Vagina (tissue), 2 donors: ENCODE measurements at regions not wholly inside any gene's neighbourhood (a gene's known extent, or its start where the extent isn't known, plus 50 kb on each side); places are given as distances from the start of the nearest gene placed in this dataset.

ENCODE experiments used
- DNase-seq, 2 donors: peaks; one replicate each; pipeline ENCODE4 v3.0.0-alpha.2; 2017; ENCODE audit errors: extremely low spot score in 2 of 2
- H3K27ac ChIP-seq: fragments of 200-600 bp; sonication (generic); one replicate; pipeline ENCODE4 v1.5.1; 2019
- H3K27me3 ChIP-seq: fragments of 200-600 bp; sonication (generic); one replicate; pipeline ENCODE4 v1.5.1; 2019
- H3K36me3 ChIP-seq, 2 donors: fragments of 200-600 bp; sonication (generic); one replicate each; pipeline ENCODE4 v1.5.1; 2017 to 2019
- H3K4me1 ChIP-seq: fragments of 200-600 bp; sonication (generic); one replicate; pipeline ENCODE4 v1.5.1; 2019
- H3K4me3 ChIP-seq, 2 donors: fragments of 200-600 bp; sonication (generic); 1 replicate in 1 of 2; 2 replicates in 1 of 2; pipeline ENCODE4 v1.5.1; 2016 to 2019
- H3K9me3 ChIP-seq: fragments of 200-600 bp; sonication (generic); one replicate; pipeline ENCODE4 v1.5.1; 2019
- POLR2A ChIP-seq, 2 donors: fragments of 450-650 bp; IDR thresholded peaks; one replicate each; pipeline ENCODE4 v1.6.1; 2017; ENCODE audit warnings: antibody characterized with exemption in 2 of 2, mild to moderate bottlenecking in 2 of 2, moderate library complexity in 2 of 2
- POLR2AphosphoS5 ChIP-seq, 2 donors: sonication (generic); formaldehyde crosslinking; IDR thresholded peaks; one replicate each; pipeline ENCODE4 v1.9.0; 2017; ENCODE audit warnings: antibody characterized with exemption in 2 of 2, mild to moderate bottlenecking in 2 of 2, low read depth in 1 of 2; ENCODE audit not compliant: insufficient read depth in 1 of 2
- intact Hi-C: fragments of 100-400 bp; cut with DNase I; formaldehyde crosslinking; loops from one replicate; pipeline ENCODE4 v1.15.1; 2023
- TF ChIP-seq, protein P1 (sequence below), 3 experiments: fragments of 450-650 bp in 2 of 3; fragments of 200-600 bp in 1 of 3; sonication (generic) in 1 of 3; IDR thresholded peaks; one replicate each; pipeline ENCODE4 v1.5.1; 2017 to 2019; ENCODE audit warnings: antibody characterized with exemption in 3 of 3, mild to moderate bottlenecking in 2 of 3, moderate library complexity in 2 of 3

DNA sequence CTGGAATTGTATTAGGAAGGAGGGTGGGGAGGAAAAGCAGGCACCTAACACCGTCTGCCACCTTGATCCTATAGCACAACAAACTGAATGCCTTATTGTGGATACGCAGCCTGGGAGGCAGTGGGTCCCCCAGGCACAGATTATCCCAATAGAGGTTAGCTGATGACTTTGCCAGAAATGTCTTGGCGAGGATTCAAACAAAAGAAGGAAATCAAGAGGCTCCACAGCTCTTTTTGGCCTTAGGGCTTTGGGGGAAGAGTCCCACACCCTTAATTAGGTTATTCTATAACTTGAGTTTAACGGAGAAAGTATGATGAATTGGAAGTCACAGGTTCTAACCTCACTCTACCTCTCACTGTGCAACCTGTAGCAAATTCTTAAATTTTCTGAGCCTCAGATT lies 102.0 kb downstream of the MRPL14 start:
- Histone ChIP-seq H3K4me3 (no peak overlapping the region), H3K4me1 (peaks cover 48% of the 10 kb centered on the region), H3K27ac (no peak overlapping the region), H3K36me3 (no peaks in the 10 kb centered on the region), H3K27me3 (no peaks in the 10 kb centered on the region), H3K9me3 (no peaks in the 10 kb centered on the region)
- no peak for DNase-seq
- intact Hi-C loops = no loop called here
- TF ChIP-seq, protein P1, sequence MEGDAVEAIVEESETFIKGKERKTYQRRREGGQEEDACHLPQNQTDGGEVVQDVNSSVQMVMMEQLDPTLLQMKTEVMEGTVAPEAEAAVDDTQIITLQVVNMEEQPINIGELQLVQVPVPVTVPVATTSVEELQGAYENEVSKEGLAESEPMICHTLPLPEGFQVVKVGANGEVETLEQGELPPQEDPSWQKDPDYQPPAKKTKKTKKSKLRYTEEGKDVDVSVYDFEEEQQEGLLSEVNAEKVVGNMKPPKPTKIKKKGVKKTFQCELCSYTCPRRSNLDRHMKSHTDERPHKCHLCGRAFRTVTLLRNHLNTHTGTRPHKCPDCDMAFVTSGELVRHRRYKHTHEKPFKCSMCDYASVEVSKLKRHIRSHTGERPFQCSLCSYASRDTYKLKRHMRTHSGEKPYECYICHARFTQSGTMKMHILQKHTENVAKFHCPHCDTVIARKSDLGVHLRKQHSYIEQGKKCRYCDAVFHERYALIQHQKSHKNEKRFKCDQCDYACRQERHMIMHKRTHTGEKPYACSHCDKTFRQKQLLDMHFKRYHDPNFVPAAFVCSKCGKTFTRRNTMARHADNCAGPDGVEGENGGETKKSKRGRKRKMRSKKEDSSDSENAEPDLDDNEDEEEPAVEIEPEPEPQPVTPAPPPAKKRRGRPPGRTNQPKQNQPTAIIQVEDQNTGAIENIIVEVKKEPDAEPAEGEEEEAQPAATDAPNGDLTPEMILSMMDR (IDR thresholded peaks at IDR 0.05) = no peak
- no peak for TF ChIP-seq POLR2A (IDR thresholded peaks at IDR 0.05)
- no peak for TF ChIP-seq POLR2AphosphoS5 (IDR thresholded peaks at IDR 0.05; ENCODE audit: insufficient read depth in 1 of 2, low read depth in 1 of 2)

DNA sequence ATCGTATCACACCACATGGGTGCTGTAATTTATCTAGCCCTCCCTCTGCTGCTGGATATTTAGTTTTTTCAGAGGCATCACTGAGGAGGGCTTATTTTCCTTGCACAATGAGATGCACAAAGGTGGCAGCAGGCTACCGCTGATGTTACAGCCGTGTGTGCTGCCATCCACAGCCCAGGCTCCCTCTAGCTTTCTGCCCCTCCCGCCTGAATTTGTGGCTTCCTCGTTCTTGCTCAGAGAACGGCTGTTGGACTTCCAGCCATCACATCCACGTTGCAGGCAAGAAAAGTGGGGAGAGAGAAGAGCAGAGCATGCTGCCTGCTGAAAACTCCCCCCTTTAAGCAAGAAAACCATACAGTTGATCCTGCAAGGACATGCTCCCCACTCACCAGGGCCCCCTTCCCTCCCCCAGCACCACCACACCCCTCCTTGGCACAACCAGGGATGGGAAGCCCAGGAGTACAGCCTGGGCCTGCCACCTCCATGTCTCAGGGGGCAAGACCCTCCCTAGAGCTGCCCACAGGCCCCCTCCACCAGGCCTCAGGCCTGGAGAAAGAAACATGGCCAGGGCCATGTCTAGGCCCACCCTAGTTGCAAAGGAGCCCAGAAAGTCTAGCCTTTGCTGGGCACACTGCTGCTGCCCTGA lies 102.6 kb downstream of the MRPL14 start:
- Histone ChIP-seq H3K4me3 (no peak overlapping the region), H3K36me3 (no peaks in the 10 kb centered on the region), H3K27ac (no peak overlapping the region), H3K27me3 (no peaks in the 10 kb centered on the region), H3K4me1 (peaks cover 49% of the 10 kb centered on the region), H3K9me3 (no peaks in the 10 kb centered on the region)
- DNase-seq = no peak
- TF ChIP-seq POLR2AphosphoS5 (IDR thresholded peaks at IDR 0.05; ENCODE audit: insufficient read depth in 1 of 2, low read depth in 1 of 2) = no peak
- TF ChIP-seq, protein P1 (IDR thresholded peaks at IDR 0.05) = no peak
- TF ChIP-seq POLR2A (IDR thresholded peaks at IDR 0.05) = no peak
- intact Hi-C loops = no loop called here

DNA sequence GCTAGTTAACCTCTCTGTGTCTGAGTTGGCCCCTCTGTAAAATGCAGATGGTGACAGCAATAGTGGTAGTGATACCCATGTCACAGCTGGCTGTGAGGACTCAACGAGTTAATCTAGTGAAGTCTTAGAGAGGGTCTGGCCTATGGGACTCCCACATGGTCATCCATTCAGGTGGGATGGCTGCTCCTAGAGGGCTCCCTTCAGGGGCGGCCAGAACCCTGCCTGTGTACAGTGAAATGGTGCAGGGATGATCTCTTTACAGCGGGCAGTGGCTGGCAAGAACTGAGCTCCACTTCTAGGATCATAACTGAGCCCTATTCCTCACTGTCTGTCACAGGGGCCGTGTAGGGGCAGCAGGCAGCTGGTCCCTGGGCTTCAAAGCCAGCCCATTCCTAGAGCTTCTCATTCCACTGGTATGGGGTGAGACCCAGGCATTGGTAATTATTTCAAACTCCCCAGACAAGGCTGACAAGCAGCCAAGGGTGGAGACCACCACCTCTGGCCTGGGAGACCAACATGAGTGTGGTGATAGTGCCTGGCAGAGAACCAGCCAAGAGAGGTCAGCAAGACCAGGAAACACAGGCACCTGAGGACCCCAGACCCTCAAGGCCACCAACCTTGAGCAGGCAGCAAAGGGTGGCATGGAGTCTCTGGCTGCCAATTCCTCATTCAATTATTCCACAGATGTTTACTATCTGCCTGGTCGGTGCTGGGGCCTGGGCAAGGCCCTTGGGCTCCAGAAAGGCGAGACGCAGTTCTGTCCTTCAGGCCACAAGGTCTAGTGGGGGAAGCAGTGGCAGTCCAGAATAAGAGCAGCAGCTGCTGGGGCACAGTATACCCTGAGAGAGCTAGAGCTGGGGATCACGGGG lies 103.4 kb downstream of the MRPL14 start:
- H3K4me3 ChIP-seq = no peak overlapping the region
- H3K9me3 ChIP-seq = no peaks in the 10 kb centered on the region
- no peak for DNase-seq
- intact Hi-C loops = no loop called here
- peaks cover 45% of the 10 kb centered on the region for H3K4me1 ChIP-seq
- H3K27ac ChIP-seq = no peak overlapping the region
- TF ChIP-seq POLR2A (IDR thresholded peaks at IDR 0.05) (no peak), POLR2AphosphoS5 (IDR thresholded peaks at IDR 0.05; ENCODE audit: insufficient read depth in 1 of 2, low read depth in 1 of 2) (no peak)
- TF ChIP-seq, protein P1 (IDR thresholded peaks at IDR 0.05) = no peak
- H3K27me3 ChIP-seq = no peaks in the 10 kb centered on the region
- no peaks in the 10 kb centered on the region for H3K36me3 ChIP-seq

DNA sequence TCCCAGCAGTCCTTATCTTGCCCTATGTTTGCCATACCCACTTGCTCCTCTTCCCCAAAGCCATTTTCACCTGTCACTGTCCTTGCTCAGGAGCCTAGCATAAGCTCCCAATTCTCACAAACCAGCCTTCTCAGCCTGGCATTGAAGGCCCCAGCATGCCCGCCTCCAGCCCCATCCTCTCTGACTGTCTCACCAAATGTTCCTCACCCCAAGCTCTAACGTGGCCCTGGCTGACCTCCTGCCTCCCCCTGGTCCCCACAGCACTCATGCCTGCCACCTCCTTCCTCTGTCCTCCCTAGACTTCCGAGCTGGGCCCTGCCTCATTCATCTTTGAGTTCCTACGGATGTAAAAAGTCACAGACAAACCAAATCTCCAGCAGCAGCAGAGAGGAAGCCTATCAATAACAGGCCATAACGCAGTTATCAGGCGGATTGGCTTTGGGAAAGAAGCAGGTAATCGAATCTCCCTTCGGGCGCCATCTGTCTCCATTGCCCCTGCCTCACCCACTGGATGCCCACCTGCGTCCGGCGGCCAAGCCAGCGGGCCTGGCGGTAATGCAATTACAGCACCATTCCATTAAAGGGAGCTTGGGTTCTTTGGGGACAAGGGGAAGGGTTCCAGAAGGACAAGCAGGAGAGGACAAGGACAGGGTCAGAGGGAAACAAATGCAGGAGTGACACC lies 104.4 kb downstream of the MRPL14 start:
- Histone ChIP-seq H3K36me3 (no peaks in the 10 kb centered on the region), H3K9me3 (no peaks in the 10 kb centered on the region), H3K4me3 (no peak overlapping the region), H3K27ac (peak overlapping the region; percentile 68), H3K27me3 (no peaks in the 10 kb centered on the region), H3K4me1 (peaks cover 39% of the 10 kb centered on the region)
- DNase-seq = no peak
- TF ChIP-seq, protein P1 (IDR thresholded peaks at IDR 0.05) = no peak
- TF ChIP-seq POLR2AphosphoS5 (IDR thresholded peaks at IDR 0.05; ENCODE audit: insufficient read depth in 1 of 2, low read depth in 1 of 2) = no peak
- TF ChIP-seq POLR2A (IDR thresholded peaks at IDR 0.05) = no peak
- intact Hi-C loops = no loop called here
